ENCODE measurements at regions not wholly inside any gene's neighbourhood (a gene's known extent, or its start where the extent isn't known, plus 50 kb on each side); places are given as distances from the start of the nearest gene placed in this dataset.

DNA sequence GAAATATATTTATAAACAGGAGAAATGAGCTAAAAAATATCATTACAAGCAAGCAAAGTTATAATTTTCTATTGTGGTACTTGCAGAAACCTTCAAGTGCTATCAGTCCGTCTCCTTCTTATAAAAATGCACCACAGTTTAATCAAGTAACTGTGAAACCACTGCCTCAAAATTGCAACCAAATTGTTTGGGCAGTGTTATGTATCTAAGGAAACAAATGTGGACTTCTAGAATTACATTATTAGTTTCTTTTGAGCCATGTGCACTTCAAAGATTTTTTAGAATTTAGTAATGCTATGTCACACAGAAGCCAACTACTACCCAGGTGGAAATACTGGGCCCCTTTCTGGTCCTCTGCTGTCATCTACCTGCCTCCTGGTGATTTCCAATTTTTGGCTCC lies 495.6 kb downstream of the NYAP2 start (continued):
- TF ChIP-seq, protein P1, sequence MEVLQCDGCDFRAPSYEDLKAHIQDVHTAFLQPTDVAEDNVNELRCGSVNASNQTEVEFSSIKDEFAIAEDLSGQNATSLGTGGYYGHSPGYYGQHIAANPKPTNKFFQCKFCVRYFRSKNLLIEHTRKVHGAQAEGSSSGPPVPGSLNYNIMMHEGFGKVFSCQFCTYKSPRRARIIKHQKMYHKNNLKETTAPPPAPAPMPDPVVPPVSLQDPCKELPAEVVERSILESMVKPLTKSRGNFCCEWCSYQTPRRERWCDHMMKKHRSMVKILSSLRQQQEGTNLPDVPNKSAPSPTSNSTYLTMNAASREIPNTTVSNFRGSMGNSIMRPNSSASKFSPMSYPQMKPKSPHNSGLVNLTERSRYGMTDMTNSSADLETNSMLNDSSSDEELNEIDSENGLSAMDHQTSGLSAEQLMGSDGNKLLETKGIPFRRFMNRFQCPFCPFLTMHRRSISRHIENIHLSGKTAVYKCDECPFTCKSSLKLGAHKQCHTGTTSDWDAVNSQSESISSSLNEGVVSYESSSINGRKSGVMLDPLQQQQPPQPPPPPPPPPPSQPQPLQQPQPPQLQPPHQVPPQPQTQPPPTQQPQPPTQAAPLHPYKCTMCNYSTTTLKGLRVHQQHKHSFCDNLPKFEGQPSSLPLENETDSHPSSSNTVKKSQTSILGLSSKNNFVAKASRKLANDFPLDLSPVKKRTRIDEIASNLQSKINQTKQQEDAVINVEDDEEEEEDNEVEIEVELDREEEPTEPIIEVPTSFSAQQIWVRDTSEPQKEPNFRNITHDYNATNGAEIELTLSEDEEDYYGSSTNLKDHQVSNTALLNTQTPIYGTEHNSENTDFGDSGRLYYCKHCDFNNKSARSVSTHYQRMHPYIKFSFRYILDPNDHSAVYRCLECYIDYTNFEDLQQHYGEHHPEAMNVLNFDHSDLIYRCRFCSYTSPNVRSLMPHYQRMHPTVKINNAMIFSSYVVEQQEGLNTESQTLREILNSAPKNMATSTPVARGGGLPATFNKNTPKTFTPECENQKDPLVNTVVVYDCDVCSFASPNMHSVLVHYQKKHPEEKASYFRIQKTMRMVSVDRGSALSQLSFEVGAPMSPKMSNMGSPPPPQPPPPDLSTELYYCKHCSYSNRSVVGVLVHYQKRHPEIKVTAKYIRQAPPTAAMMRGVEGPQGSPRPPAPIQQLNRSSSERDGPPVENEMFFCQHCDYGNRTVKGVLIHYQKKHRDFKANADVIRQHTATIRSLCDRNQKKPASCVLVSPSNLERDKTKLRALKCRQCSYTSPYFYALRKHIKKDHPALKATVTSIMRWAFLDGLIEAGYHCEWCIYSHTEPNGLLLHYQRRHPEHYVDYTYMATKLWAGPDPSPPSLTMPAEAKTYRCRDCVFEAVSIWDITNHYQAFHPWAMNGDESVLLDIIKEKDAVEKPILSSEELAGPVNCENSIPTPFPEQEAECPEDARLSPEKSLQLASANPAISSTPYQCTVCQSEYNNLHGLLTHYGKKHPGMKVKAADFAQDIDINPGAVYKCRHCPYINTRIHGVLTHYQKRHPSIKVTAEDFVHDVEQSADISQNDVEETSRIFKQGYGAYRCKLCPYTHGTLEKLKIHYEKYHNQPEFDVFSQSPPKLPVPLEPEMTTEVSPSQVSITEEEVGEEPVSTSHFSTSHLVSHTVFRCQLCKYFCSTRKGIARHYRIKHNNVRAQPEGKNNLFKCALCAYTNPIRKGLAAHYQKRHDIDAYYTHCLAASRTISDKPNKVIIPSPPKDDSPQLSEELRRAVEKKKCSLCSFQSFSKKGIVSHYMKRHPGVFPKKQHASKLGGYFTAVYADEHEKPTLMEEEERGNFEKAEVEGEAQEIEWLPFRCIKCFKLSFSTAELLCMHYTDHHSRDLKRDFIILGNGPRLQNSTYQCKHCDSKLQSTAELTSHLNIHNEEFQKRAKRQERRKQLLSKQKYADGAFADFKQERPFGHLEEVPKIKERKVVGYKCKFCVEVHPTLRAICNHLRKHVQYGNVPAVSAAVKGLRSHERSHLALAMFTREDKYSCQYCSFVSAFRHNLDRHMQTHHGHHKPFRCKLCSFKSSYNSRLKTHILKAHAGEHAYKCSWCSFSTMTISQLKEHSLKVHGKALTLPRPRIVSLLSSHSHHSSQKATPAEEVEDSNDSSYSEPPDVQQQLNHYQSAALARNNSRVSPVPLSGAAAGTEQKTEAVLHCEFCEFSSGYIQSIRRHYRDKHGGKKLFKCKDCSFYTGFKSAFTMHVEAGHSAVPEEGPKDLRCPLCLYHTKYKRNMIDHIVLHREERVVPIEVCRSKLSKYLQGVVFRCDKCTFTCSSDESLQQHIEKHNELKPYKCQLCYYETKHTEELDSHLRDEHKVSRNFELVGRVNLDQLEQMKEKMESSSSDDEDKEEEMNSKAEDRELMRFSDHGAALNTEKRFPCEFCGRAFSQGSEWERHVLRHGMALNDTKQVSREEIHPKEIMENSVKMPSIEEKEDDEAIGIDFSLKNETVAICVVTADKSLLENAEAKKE (CRISPR knock-in tag; IDR thresholded peaks at IDR 0.05), result no peak
- TF ChIP-seq, protein P2, sequence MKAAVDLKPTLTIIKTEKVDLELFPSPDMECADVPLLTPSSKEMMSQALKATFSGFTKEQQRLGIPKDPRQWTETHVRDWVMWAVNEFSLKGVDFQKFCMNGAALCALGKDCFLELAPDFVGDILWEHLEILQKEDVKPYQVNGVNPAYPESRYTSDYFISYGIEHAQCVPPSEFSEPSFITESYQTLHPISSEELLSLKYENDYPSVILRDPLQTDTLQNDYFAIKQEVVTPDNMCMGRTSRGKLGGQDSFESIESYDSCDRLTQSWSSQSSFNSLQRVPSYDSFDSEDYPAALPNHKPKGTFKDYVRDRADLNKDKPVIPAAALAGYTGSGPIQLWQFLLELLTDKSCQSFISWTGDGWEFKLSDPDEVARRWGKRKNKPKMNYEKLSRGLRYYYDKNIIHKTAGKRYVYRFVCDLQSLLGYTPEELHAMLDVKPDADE (IDR thresholded peaks at IDR 0.05), result no peak
- TF ChIP-seq EZH2 (IDR thresholded peaks at IDR 0.05; ENCODE audit: low read depth, unreplicated experiment), result no peak
- TF ChIP-seq POLR2AphosphoS5 (IDR thresholded peaks at IDR 0.05; ENCODE audit: low read depth), result no peak
- TF ChIP-seq JUNB (IDR thresholded peaks at IDR 0.05; ENCODE audit: unreplicated experiment), result no peak

DNA sequence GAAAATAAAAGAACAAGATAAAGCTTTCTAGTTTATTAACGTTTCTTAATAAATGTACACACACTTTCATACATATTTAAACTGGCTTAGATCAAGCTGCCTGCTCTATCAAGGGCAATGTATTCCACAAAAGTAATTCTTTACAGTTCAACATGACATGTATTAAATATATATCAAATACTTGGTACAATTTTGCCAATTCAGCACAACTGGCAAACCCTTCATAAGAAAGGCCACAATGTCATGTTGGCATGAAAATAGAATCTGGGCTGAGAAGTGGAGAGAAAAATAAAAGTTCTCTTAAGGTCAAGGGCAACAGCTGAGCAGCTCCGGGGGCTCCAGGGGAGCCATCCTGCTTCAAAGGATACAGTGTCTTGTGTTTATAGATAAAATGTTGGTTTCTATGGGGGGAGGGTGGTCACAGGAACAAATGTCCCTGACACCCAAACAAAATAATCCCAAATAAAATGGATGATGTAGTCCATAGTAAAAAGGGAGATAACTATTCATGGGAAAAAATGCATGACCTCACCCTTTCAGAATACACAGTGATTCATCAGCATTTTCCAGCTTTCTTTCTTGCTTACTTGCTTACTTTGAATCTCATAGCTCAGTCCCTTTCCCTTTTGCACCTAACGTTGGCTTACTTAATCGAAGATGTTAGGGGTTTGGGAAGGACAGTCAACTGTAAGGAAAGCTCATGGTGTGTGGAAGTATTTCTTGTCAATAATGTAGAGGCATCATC lies 494.9 kb downstream of the NYAP2 start:
- Mint-ChIP-seq H3K27me3 (ENCODE audit: insufficient read depth, low read depth, poor library complexity) (no peaks in the 10 kb centered on the region), H3K36me3 (ENCODE audit: low read depth) (no peaks in the 10 kb centered on the region), H3K27ac (no peak overlapping the region), H3K9me3 (no peaks in the 10 kb centered on the region), H3K4me3 (no peak overlapping the region), H3K4me1 (no peaks in the 10 kb centered on the region; the same call in 1 of the 3 replicates)
- H4K20me1 ChIP-seq (replicated peaks; ENCODE audit: insufficient read depth), result no peaks in the 10 kb centered on the region
- H3K4me3 ChIP-seq, result no peak overlapping the region
- H3K4me2 ChIP-seq, result no peak overlapping the region
- ATAC-seq (no peak), DNase-seq (ENCODE audit: low spot score) (no peak)
- H3F3A ChIP-seq (replicated peaks; ENCODE audit: low read depth), result no peaks in the 10 kb centered on the region
- H3K79me2 ChIP-seq (replicated peaks; ENCODE audit: insufficient read depth), result no peaks in the 10 kb centered on the region
- H3K27me3 ChIP-seq (ENCODE audit: insufficient read depth), result no peaks in the 10 kb centered on the region
- H3K27ac ChIP-seq (ENCODE audit: low read depth), result no peak overlapping the region
- H3K36me3 ChIP-seq (ENCODE audit: insufficient read depth), result no peaks in the 10 kb centered on the region
- no peaks in the 10 kb centered on the region for H3K9me2 ChIP-seq (ENCODE audit: insufficient read depth)
- no peaks in the 10 kb centered on the region for H3K4me1 ChIP-seq (ENCODE audit: insufficient read depth)
- no peak overlapping the region for H2AFZ ChIP-seq
- TF ChIP-seq, protein P3, sequence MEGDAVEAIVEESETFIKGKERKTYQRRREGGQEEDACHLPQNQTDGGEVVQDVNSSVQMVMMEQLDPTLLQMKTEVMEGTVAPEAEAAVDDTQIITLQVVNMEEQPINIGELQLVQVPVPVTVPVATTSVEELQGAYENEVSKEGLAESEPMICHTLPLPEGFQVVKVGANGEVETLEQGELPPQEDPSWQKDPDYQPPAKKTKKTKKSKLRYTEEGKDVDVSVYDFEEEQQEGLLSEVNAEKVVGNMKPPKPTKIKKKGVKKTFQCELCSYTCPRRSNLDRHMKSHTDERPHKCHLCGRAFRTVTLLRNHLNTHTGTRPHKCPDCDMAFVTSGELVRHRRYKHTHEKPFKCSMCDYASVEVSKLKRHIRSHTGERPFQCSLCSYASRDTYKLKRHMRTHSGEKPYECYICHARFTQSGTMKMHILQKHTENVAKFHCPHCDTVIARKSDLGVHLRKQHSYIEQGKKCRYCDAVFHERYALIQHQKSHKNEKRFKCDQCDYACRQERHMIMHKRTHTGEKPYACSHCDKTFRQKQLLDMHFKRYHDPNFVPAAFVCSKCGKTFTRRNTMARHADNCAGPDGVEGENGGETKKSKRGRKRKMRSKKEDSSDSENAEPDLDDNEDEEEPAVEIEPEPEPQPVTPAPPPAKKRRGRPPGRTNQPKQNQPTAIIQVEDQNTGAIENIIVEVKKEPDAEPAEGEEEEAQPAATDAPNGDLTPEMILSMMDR (conservative IDR thresholded peaks at IDR 0.05; ENCODE audit: low read depth in 2 of 2), result no peak
- TF ChIP-seq JUNB (IDR thresholded peaks at IDR 0.05; ENCODE audit: unreplicated experiment) (no peak), POLR2AphosphoS5 (IDR thresholded peaks at IDR 0.05; ENCODE audit: low read depth) (no peak), NANOG (IDR thresholded peaks at IDR 0.05; ENCODE audit: borderline replicate concordance) (no peak), ZNF331 (CRISPR knock-in tag; IDR thresholded peaks at IDR 0.05; ENCODE audit: low read depth) (no peak), REST (IDR thresholded peaks at IDR 0.05; ENCODE audit: unreplicated experiment) (no peak), ZNF114 (CRISPR knock-in tag; IDR thresholded peaks at IDR 0.05) (no peak)
- TF ChIP-seq, protein P2 (IDR thresholded peaks at IDR 0.05), result no peak
